GM13976 (cell line): ENCODE measurements at regions not wholly inside any gene's neighbourhood (a gene's known extent, or its start where the extent isn't known, plus 50 kb on each side); places are given as distances from the start of the nearest gene placed in this dataset.

Source experiments
- DNase-seq: peaks from one replicate; pipeline ENCODE4 v3.0.0; 2012; ENCODE audit warnings: low spot score
- CTCF ChIP-seq: IDR thresholded peaks from 2 replicates; pipeline ENCODE4 v1.5.1; 2012; ENCODE audit warnings: borderline replicate concordance, mild to moderate bottlenecking; ENCODE audit not compliant: insufficient read depth; ENCODE audit errors: extremely low read depth, missing control alignments, control extremely low read depth
- in situ Hi-C: fragments of 300-500 bp; cut with MboI; formaldehyde crosslinking; loops from one replicate; pipeline ENCODE4 v1.12.0; 2022; ENCODE audit warnings: low sequenced_read_pairs, mixed read lengths, inconsistent platforms; ENCODE audit not compliant: unreplicated experiment

DNA sequence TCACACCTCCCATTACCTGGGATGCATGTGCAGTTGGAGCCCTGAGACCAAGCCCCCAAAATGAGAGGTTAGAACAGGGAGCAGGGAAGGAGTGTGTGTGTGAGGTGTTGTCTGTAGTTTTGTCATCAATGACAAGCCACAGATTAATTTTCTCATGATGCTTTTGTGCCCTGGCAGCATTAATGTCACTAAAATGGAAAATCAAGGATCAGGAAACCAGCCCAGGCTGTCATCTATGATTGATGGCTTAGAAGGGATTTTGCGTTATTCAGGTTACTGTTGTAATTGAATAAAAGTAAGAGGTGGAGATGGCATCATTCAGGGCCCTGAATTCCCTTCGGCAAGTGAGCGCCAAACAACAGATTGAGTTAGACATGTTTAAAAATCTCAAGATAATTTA lies 130.5 kb upstream of the C1QTNF7 start:
- in situ Hi-C loops: no loop called here
- no peak for DNase-seq
- TF ChIP-seq CTCF: no peak

DNA sequence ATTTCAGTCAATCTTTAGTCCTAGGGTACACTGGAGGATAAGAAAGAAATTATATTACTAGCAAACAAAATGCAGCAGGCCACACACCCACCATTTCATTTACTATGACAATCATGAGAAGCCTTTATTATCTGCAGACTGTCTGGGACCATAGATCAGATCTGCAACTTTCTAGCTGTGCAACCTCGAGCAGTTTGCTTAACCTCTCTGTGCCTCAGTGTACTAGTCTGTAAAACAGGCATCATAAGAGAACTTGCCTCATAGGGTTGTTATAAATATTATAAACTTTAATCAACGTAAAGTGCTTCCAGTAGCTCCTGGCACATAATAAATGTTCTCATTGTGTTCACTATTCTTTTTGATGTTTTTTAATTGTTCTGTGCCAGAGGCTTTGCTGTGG lies 128.2 kb upstream of the C1QTNF7 start:
- no peak for DNase-seq
- no peak for TF ChIP-seq CTCF
- in situ Hi-C loops: no loop called here

DNA sequence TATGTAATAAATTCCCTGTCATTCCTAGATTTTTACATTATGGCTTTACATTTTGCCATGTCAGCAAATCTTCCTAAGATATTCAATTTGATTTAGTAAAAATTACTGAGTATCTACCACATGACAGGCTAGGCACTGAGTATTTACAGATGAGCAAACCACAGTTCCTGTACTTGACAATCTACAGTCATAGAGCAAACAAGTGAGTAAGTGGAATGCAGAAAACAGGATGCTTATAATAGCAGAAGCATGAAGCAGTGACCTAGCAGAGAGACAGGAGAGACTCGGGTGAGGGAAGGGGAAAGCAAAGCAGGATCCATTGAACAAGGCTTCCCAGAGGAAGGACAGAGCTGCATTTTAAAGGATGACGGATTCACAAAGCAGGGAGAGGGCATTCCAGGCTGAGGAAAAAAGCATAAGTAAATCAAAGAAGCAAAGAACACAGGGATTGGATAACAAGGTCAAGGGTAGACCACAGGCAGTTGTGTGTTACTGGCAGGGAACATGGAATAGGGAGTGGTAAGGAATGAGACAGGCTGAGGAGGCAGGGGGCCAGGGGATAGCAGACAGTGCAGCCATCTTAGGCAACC lies 124.7 kb upstream of the C1QTNF7 start:
- in situ Hi-C loops: no loop called here
- no peak for TF ChIP-seq CTCF
- DNase-seq: no peak

GRCh38 chr4:15314974-15315373 lies 112.9 kb upstream of the C1QTNF7 start:
- no peak for DNase-seq
- in situ Hi-C loops: no loop called here
- TF ChIP-seq CTCF: no peak

- in situ Hi-C loops: no loop called here
- TF ChIP-seq CTCF: no peak
- no peak for DNase-seq
These were observed 110.6 kb upstream of the C1QTNF7 start for GRCh38 chr4:15317246-15317645.

DNA sequence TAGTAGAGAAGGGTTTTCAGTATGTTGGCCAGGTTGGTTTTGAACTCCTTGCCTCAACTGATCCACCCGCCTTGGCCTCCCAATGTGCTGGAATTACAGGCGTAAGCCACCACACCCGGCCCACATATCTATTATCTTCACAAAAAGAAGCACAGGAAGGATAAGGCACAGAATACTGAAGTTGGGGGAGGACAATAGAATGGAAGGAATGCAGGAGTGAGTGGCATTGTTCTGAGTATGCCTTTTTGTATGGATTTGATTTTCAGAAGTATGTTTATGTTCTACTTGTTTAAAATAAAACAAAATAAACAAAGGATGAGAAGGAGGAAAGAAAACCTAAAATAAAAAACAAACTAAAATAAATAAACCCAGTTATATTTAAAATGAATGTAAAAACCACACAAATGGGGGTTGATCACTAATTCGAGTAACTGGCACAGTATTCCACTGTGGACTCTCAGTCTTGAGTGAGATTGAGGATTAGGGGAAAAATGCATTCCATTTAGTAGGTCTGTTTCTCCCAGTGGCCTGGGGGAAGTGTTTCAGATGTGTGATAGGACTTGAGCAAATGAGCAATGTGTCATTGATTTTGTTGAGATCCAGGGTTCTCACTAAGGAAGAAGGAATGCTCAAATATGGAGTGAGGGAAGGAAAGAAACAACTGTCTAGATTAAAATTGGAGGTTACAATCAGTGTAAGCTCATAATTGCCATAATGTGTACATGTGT lies 109.0 kb upstream of the C1QTNF7 start:
- TF ChIP-seq CTCF: no peak
- DNase-seq: no peak
- in situ Hi-C loops: no loop called here
